COR-L47 (cell line): ENCODE measurements at regions not wholly inside any gene's neighbourhood (a gene's known extent, or its start where the extent isn't known, plus 50 kb on each side); places are given as distances from the start of the nearest gene placed in this dataset.

Experiments used
- DNase-seq: peaks from one replicate; lab custom pipeline; 2025; lab: John Stamatoyannopoulos, UW

- DNase-seq = no peak
These were observed 277.0 kb downstream of the CDH2 start for GRCh38 chr18:27899893-27900292.

DNA sequence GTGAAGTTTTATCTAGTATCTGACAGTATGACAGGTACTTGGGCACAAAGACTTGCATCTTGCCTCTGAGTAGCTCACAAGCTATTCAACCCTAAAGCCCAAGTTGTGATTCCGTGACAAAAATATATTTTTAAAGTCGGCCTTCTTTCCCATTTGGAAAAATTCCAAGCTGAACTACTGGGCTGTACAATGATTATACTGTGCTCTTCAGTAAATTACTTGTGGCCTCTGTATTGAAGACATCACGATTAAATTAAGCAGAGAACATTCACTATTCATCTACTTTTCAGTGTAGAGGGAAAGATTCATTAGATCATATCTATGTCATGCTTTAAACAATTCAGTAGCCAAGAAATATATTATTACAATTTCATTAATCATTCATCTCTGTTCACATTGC, 282.2 kb downstream of the CDH2 start:
- DNase-seq = peak; percentile 27

DNA sequence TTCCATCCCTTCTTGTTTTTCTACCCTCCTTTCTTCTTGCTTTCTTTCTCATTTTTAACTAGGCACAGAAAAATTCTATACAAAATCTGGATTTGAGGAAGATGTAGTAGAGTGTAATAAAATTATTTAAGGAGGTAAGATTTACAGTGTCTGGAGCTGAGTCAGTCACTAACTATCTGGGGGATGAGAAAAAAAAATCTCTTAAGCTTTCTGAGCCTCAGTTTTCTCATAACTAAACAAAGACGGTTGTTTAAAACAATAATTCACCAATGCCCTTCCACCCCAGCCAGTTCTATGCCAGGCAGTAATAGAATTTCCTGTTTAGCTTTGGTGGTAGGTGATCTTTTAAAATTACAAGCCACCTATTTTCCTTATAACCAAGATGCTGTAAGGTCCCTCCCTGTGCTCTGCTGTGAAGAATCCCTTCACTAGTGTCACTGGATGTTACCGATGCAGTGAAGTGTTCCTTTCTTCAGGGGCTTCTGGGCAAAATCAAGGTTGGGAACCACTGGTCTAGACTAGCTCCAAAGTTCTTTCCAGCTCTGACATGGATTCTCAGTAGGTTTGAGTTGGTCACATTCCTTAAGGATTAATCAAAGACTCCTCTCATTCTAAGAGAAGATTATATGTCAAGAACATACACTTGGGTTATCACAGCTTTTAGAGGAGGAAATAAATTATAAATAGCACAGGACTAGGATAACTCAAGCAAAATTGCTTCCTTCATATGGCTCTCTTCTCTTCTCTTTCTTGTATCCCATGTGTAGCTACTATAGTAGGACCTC, 289.0 kb downstream of the CDH2 start:
- no peak for DNase-seq

DNA sequence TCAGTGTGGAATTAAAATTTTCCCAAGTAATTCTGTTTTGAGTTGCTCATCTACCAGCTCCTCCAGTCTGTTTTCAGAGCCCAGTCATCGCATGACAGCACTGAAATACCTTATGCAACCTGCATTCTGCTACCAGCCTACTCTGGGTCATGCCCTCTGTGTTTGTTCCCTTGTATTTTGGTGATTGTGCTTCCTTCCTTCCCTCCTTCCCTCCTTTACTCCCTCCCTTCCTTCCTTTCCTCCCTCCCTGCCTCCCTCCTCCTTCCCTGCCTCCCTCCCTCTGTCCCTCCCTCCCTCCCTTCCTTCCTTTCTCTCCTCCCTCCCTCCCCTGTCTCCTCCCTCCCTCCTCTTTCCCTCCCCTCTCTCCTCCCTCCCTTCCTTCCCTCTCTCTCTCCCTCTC, 289.6 kb downstream of the CDH2 start:
- DNase-seq = no peak

DNA sequence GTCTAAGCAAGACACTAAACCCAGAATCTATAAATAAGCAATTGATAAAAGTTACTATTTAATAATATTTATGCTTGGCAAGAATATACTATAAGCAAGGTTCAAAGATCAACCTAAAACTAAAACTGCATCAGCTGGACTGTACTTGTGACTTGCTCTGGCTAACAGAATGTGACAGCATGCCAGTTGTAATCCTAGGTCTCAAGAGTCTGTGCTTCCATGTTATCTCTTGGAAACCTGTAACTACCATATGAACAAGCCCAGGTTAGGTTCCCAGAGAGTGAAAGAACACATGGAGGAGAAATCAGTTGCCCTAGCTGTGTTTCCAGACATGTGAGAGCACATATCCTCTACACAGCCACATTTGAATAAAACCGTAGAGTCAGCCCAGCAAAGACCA, 297.4 kb downstream of the CDH2 start:
- DNase-seq = no peak

DNA sequence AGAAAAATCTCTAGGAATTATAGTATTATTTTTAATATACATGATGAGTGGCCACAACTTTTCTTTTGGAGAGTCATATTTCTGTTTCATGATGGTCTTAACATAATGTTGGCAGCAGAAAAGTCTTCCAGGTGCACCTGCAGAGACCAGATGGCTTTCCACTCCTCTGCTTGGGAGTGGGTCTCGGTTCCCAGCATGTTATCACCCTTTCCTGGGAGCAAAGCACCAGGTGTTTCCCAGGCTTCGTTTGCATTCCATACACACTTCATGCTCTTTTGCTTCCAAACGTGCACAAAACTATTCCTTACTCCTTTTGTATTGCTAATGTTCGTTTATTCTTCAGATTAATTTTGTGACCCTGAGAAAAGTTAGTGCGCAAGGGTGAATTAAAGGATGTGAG, 305.2 kb downstream of the CDH2 start:
- peak; percentile 57 for DNase-seq

- DNase-seq = no peak
These were observed 307.2 kb downstream of the CDH2 start for GRCh38 chr18:27869735-27870134.

DNA sequence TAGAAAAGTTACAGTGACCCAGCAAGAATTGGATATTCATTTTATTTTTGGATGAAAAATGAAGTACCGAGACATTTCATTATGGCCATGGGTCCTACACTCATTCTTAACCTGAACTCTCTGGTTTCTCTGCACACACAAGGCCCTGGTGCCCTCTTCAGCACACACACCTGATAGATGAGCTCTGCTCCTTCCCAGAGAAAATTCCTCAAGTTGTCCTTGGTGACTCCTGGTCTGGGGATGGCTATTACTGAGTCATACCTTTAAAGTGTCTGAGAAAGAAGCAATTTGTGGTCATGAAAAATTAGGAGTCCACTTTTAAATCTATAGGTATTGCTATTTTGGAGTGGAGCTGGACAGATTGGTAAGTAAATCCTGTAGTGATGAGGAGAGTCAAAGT, 311.5 kb downstream of the CDH2 start:
- no peak for DNase-seq

DNA sequence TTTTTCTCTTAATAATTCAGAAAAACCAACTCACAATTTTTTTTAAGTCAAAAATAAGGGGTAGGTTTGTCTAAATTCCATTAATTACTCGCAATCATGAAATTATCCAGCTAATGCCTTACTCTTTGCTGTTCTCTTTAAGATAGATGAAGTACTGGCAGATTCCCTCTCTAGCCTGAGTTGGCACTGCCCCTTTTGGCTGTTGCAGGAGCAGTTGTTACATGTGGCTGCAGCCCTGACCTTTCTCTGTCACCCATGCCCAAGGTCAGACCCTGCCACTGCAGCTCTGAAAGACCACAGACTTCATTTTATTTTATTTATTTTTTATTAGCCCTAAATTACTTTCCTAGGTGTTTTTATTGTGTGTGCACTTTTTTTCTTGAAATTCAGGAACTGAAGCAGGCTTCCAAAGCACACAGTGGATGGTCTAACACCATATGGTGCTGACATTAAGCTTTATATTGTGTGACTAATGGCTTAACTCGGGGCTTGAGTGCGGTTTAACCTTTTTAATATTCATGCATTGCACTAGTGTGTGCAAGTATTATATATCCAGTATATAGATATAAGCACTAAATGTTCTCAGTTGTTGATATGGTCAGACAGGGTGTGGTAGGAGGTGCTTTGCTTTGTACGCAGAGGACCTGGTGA, 313.0 kb downstream of the CDH2 start:
- no peak for DNase-seq

DNA sequence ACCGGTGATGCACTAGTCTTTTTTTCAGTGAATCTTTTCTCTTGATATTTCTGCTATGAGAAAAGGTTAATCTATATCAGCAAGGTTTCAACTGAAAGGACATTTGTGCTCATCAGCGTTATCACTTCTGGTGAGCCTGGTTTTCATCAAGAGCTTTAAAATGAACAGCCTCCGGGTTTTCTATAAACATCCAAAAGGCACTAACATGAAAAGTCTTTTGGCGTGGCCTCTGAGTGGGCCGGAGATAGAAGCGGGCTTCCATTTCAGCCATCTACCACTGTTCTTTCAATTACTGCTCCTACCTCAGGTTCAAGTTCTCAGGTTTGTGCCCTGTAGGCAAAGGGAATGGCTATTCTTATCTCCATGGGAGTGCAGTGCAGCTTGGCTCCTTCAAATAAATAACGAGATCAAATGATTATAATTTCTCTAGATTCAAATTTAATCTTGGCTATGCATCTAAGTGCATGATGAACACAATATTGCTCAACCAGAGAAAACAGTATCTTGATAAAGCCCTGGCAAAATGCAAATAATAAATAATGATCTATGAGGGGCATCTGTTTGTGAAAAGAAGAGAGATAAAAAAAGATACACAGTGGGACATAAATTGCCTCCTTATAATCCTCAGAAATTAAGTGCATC, 314.8 kb downstream of the CDH2 start:
- peak; percentile 19 for DNase-seq

GRCh38 chr18:27861539-27861938, 315.4 kb downstream of the CDH2 start:
- peak; percentile 91 for DNase-seq

DNA sequence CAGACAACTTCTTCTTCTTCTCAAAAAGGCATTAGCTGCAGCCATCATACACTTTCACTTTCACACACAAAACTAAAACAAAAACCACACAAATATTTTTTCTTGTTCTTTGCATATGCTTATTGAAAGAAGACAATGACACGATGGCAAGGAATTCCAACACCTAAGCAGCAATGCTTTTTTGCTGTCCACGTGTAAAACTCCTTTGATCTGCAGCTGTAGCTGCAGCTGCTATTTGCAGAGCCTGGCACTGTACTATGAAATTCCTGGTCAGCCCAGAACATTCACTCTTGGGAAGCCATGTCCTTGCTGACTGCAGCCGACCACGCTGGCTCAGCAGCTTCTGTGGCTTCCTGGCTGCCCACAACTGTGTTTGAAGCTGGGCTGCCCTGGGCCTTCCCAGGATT, 316.2 kb downstream of the CDH2 start:
- DNase-seq = peak; percentile 13

- no peak for DNase-seq
These were observed 316.9 kb downstream of the CDH2 start for GRCh38 chr18:27860011-27860410.

GRCh38 chr18:27856820-27857219, 320.1 kb downstream of the CDH2 start:
- DNase-seq = no peak

- DNase-seq = no peak
These were observed 321.4 kb downstream of the CDH2 start for GRCh38 chr18:27855486-27855885.

GRCh38 chr18:27854631-27855030, 322.3 kb downstream of the CDH2 start:
- DNase-seq = no peak

GRCh38 chr18:27848336-27848735, 328.6 kb downstream of the CDH2 start:
- DNase-seq = no peak

- no peak for DNase-seq
These were observed 329.5 kb downstream of the CDH2 start for GRCh38 chr18:27847412-27847811.

- DNase-seq = no peak
These were observed 331.0 kb downstream of the CDH2 start for GRCh38 chr18:27845897-27846296.

GRCh38 chr18:27843783-27844777, 332.9 kb downstream of the CDH2 start:
- DNase-seq = no peak

- no peak for DNase-seq
These were observed 337.8 kb downstream of the CDH2 start for GRCh38 chr18:27839141-27839540.

- no peak for DNase-seq
These were observed 338.7 kb downstream of the CDH2 start for GRCh38 chr18:27838225-27838624.
